ENCODE measurements at regions not wholly inside any gene's neighbourhood (a gene's known extent, or its start where the extent isn't known, plus 50 kb on each side); places are given as distances from the start of the nearest gene placed in this dataset.

- TF ChIP-seq, protein P1, sequence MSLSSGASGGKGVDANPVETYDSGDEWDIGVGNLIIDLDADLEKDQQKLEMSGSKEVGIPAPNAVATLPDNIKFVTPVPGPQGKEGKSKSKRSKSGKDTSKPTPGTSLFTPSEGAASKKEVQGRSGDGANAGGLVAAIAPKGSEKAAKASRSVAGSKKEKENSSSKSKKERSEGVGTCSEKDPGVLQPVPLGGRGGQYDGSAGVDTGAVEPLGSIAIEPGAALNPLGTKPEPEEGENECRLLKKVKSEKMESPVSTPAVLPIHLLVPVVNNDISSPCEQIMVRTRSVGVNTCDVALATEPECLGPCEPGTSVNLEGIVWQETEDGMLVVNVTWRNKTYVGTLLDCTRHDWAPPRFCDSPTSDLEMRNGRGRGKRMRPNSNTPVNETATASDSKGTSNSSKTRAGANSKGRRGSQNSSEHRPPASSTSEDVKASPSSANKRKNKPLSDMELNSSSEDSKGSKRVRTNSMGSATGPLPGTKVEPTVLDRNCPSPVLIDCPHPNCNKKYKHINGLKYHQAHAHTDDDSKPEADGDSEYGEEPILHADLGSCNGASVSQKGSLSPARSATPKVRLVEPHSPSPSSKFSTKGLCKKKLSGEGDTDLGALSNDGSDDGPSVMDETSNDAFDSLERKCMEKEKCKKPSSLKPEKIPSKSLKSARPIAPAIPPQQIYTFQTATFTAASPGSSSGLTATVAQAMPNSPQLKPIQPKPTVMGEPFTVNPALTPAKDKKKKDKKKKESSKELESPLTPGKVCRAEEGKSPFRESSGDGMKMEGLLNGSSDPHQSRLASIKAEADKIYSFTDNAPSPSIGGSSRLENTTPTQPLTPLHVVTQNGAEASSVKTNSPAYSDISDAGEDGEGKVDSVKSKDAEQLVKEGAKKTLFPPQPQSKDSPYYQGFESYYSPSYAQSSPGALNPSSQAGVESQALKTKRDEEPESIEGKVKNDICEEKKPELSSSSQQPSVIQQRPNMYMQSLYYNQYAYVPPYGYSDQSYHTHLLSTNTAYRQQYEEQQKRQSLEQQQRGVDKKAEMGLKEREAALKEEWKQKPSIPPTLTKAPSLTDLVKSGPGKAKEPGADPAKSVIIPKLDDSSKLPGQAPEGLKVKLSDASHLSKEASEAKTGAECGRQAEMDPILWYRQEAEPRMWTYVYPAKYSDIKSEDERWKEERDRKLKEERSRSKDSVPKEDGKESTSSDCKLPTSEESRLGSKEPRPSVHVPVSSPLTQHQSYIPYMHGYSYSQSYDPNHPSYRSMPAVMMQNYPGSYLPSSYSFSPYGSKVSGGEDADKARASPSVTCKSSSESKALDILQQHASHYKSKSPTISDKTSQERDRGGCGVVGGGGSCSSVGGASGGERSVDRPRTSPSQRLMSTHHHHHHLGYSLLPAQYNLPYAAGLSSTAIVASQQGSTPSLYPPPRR (CRISPR knock-in tag; IDR thresholded peaks at IDR 0.05; ENCODE audit: borderline replicate concordance), result peak; percentile 46; the same call in 1 of the 2 replicates
- 0 out of 2 replicates have a peak, but pooled peaks have one; percentile 23 for TF ChIP-seq PHF20 (CRISPR knock-in tag; IDR thresholded peaks at IDR 0.05)
- TF ChIP-seq, protein P2, sequence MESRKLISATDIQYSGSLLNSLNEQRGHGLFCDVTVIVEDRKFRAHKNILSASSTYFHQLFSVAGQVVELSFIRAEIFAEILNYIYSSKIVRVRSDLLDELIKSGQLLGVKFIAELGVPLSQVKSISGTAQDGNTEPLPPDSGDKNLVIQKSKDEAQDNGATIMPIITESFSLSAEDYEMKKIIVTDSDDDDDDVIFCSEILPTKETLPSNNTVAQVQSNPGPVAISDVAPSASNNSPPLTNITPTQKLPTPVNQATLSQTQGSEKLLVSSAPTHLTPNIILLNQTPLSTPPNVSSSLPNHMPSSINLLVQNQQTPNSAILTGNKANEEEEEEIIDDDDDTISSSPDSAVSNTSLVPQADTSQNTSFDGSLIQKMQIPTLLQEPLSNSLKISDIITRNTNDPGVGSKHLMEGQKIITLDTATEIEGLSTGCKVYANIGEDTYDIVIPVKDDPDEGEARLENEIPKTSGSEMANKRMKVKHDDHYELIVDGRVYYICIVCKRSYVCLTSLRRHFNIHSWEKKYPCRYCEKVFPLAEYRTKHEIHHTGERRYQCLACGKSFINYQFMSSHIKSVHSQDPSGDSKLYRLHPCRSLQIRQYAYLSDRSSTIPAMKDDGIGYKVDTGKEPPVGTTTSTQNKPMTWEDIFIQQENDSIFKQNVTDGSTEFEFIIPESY (CRISPR knock-in tag; IDR thresholded peaks at IDR 0.05), result peak; percentile 66
- peak; percentile 93 for TF ChIP-seq TEAD3 (CRISPR knock-in tag; optimal IDR thresholded peaks at IDR 0.05; ENCODE audit: borderline replicate concordance)
- TF ChIP-seq ATF5 (CRISPR knock-in tag; IDR thresholded peaks at IDR 0.05; ENCODE audit: low read depth), result no peak
- TF ChIP-seq HNF1A (IDR thresholded peaks at IDR 0.05; ENCODE audit: low read depth), result no peak; the same call in 1 of the 2 replicates
- peak; percentile 55; the same call in 1 of the 2 replicates for TF ChIP-seq HNF1A (CRISPR knock-in tag; IDR thresholded peaks at IDR 0.05; ENCODE audit: borderline replicate concordance)
- 0 out of 2 replicates have a peak, but pooled peaks have one; percentile 13 for TF ChIP-seq KAT7 (CRISPR knock-in tag; IDR thresholded peaks at IDR 0.05; ENCODE audit: borderline replicate concordance)
- TF ChIP-seq, protein P3, sequence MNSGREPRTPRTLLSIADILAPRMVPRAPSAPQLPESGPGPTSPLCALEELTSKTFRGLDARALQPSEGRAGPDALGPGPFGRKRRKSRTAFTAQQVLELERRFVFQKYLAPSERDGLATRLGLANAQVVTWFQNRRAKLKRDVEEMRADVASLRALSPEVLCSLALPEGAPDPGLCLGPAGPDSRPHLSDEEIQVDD (CRISPR knock-in tag; IDR thresholded peaks at IDR 0.05; ENCODE audit: borderline replicate concordance), result no peak
- TF ChIP-seq ZNF577 (CRISPR knock-in tag; IDR thresholded peaks at IDR 0.05; ENCODE audit: borderline replicate concordance, low read depth), result no peak
- no peak for TF ChIP-seq NFIB (CRISPR knock-in tag; IDR thresholded peaks at IDR 0.05; ENCODE audit: borderline replicate concordance)
- TF ChIP-seq SOX6 (IDR thresholded peaks at IDR 0.05), result no peak
- TF ChIP-seq SOX6 (CRISPR knock-in tag; IDR thresholded peaks at IDR 0.05), result peak; percentile 58
- TF ChIP-seq GRHL1 (CRISPR knock-in tag; conservative IDR thresholded peaks at IDR 0.05), result no peak
These were observed 131.3 kb downstream of the TOMM20 start (continued) for GRCh38 chr1:234997201-234997895.
